ENCODE measurements at regions not wholly inside any gene's neighbourhood (a gene's known extent, or its start where the extent isn't known, plus 50 kb on each side); places are given as distances from the start of the nearest gene placed in this dataset.
"Not testable (repeated sequence)": the region's sequence is repeated elsewhere in the genome, so short reads cannot be mapped to it uniquely, and the experiment has no call there.

DNA sequence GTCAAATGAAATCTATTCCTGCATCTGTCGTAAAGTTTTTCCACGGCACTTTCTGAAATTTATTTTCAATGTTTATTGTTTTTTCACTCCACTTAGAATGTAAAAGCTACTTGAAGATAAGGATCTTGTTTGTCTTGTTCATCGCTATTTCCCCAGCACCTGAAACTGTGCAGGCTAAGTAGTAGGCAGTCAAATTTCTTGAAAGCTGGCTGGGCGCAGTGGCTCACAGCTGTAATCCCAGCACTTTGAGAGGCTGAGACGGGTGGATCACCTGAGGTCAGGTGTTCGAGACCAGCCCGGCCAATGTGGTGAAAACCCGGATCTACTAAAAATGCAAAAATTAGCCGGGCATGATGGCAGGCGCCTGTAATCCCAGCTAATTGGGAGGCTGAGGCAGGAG lies 111.0 kb downstream of the POTEC start:
- H4K20me1 ChIP-seq (ENCODE audit: insufficient read depth, low read length); DNase-seq (ENCODE audit: insufficient read length, low spot score, missing footprints); H3K27me3 ChIP-seq (ENCODE audit: insufficient read depth, low read length); H3K4me1 ChIP-seq (ENCODE audit: insufficient read depth, low read length); H3K27ac ChIP-seq (ENCODE audit: low read depth, low read length); H3K4me2 ChIP-seq (ENCODE audit: insufficient read depth, low read length); H3K79me2 ChIP-seq (ENCODE audit: insufficient read depth, low read length); H3K9me3 ChIP-seq (ENCODE audit: low read depth, low read length); H3K4me3 ChIP-seq (ENCODE audit: insufficient read depth, low read length); H3K36me3 ChIP-seq (ENCODE audit: insufficient read depth, low read length); H2AFZ ChIP-seq (ENCODE audit: low read length): not testable (repeated sequence)

DNA sequence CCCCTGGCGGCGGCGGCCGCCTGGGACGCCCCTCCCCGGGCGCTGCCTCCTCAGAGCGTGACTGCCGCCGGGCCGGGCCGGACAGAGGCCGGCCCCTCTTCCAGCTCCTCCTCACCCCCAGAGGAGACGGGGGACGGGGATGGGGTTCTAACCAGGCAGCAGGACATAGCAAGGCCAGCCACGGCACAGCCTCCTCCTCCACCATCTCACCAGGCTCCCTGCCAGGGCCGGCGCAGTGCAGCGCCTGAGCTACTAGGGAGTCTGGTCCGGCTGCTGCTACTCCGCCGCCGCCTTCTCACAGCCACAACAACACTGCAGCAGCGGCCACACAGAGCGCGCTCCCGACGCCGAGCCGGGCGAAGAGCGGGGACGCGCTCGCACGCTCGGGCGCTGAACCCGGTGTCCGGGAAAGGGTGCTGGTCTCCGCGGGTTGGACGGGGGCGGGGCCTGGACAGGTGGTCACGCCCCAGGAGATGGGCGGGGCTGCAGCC lies 112.3 kb downstream of the POTEC start:
- peak; percentile 89 for DNase-seq (ENCODE audit: insufficient read length, low spot score, missing footprints)
- not testable (repeated sequence) for H3K9me3 ChIP-seq (ENCODE audit: low read depth, low read length); H3K36me3 ChIP-seq (ENCODE audit: insufficient read depth, low read length); H3K4me1 ChIP-seq (ENCODE audit: insufficient read depth, low read length); H3K27me3 ChIP-seq (ENCODE audit: insufficient read depth, low read length); H3K79me2 ChIP-seq (ENCODE audit: insufficient read depth, low read length); H4K20me1 ChIP-seq (ENCODE audit: insufficient read depth, low read length); H3K27ac ChIP-seq (ENCODE audit: low read depth, low read length)
- peak overlapping the region; percentile 75 for H3K4me3 ChIP-seq (ENCODE audit: insufficient read depth, low read length)
- H2AFZ ChIP-seq (ENCODE audit: low read length) = peak overlapping the region; percentile 81
- H3K4me2 ChIP-seq (ENCODE audit: insufficient read depth, low read length) = peak overlapping the region; percentile 65

DNA sequence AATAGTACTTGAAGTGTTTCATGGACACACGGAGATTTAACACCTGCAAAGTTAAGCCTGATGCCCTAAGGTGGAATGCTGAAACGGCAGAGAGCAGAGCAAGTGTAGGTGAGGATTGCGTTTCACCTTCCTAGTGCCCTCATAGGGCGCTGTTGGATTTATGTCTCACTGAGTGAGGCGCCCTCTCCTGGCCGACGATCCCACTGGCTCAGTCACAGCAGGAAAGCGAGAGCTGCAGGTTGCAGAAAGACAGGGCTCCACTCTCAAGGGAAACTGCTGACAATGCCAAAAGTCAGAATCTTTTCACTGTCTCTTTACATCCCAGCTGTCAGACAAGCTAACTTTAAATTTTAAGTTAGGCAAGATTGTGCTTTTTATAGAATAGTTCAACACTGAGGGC lies 127.6 kb downstream of the POTEC start:
- not testable (repeated sequence) for H4K20me1 ChIP-seq (ENCODE audit: insufficient read depth, low read length); H3K27me3 ChIP-seq (ENCODE audit: insufficient read depth, low read length); H3K36me3 ChIP-seq (ENCODE audit: insufficient read depth, low read length); H3K4me1 ChIP-seq (ENCODE audit: insufficient read depth, low read length); H3K79me2 ChIP-seq (ENCODE audit: insufficient read depth, low read length); H3K9me3 ChIP-seq (ENCODE audit: low read depth, low read length); H3K27ac ChIP-seq (ENCODE audit: low read depth, low read length); H2AFZ ChIP-seq (ENCODE audit: low read length); DNase-seq (ENCODE audit: insufficient read length, low spot score, missing footprints)
- Histone ChIP-seq H3K4me2 (ENCODE audit: insufficient read depth, low read length) (peak overlapping the region; percentile 60), H3K4me3 (ENCODE audit: insufficient read depth, low read length) (peak overlapping the region; percentile 45)
- TF ChIP-seq, protein P1, sequence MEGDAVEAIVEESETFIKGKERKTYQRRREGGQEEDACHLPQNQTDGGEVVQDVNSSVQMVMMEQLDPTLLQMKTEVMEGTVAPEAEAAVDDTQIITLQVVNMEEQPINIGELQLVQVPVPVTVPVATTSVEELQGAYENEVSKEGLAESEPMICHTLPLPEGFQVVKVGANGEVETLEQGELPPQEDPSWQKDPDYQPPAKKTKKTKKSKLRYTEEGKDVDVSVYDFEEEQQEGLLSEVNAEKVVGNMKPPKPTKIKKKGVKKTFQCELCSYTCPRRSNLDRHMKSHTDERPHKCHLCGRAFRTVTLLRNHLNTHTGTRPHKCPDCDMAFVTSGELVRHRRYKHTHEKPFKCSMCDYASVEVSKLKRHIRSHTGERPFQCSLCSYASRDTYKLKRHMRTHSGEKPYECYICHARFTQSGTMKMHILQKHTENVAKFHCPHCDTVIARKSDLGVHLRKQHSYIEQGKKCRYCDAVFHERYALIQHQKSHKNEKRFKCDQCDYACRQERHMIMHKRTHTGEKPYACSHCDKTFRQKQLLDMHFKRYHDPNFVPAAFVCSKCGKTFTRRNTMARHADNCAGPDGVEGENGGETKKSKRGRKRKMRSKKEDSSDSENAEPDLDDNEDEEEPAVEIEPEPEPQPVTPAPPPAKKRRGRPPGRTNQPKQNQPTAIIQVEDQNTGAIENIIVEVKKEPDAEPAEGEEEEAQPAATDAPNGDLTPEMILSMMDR (IDR thresholded peaks at IDR 0.05; ENCODE audit: extremely low read depth, low read depth, low read length) = peak; percentile 35

DNA sequence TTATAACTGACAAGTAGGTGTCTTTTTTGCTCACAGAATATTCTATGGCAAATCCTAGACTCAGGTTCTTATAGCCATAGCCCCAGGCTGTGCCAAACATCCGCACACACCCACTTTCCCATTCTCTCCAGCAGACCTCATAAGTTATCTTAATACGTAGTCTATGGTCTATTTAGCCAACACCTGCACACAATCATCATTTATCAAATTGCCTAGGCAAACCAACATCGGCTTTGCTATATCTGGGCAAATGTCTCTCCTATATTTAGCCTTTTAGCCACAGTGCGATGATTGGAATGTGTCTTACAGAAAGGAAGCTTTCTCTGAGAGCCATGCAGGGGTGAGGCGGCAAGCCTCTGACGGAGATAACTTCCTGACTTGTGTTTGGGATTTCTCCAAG lies 128.0 kb downstream of the POTEC start:
- not testable (repeated sequence) for H3K79me2 ChIP-seq (ENCODE audit: insufficient read depth, low read length); H3K36me3 ChIP-seq (ENCODE audit: insufficient read depth, low read length); H2AFZ ChIP-seq (ENCODE audit: low read length); H3K27me3 ChIP-seq (ENCODE audit: insufficient read depth, low read length); H3K4me1 ChIP-seq (ENCODE audit: insufficient read depth, low read length); H4K20me1 ChIP-seq (ENCODE audit: insufficient read depth, low read length); H3K27ac ChIP-seq (ENCODE audit: low read depth, low read length); DNase-seq (ENCODE audit: insufficient read length, low spot score, missing footprints); H3K9me3 ChIP-seq (ENCODE audit: low read depth, low read length)
- peak overlapping the region; percentile 45 for H3K4me3 ChIP-seq (ENCODE audit: insufficient read depth, low read length)
- H3K4me2 ChIP-seq (ENCODE audit: insufficient read depth, low read length) = peak overlapping the region; percentile 60

DNA sequence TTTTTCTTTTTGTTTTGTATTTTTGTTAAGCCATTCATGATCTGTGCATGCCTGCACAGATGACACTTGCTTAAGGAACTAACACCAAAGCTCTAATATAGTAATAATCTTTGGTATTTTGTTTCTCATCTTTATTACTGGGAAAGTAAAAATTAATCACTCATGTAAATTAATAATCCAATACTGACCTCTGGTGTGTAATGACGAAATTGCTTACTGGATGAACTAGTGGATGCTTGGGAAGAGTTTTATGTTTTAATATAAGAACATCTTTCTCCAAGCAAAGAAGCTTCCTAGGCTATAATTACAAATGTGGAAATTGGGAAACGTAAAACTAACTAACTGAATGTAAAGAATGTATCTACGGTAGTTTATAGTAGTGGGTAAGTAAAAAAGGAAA lies 147.9 kb downstream of the POTEC start:
- H3K4me3 ChIP-seq (ENCODE audit: insufficient read depth, low read length); H3K27ac ChIP-seq (ENCODE audit: low read depth, low read length); H3K4me1 ChIP-seq (ENCODE audit: insufficient read depth, low read length); H3K9me3 ChIP-seq (ENCODE audit: low read depth, low read length); H3K79me2 ChIP-seq (ENCODE audit: insufficient read depth, low read length); H3K27me3 ChIP-seq (ENCODE audit: insufficient read depth, low read length); H3K4me2 ChIP-seq (ENCODE audit: insufficient read depth, low read length); H3K36me3 ChIP-seq (ENCODE audit: insufficient read depth, low read length); H4K20me1 ChIP-seq (ENCODE audit: insufficient read depth, low read length); DNase-seq (ENCODE audit: insufficient read length, low spot score, missing footprints); H2AFZ ChIP-seq (ENCODE audit: low read length): not testable (repeated sequence)

DNA sequence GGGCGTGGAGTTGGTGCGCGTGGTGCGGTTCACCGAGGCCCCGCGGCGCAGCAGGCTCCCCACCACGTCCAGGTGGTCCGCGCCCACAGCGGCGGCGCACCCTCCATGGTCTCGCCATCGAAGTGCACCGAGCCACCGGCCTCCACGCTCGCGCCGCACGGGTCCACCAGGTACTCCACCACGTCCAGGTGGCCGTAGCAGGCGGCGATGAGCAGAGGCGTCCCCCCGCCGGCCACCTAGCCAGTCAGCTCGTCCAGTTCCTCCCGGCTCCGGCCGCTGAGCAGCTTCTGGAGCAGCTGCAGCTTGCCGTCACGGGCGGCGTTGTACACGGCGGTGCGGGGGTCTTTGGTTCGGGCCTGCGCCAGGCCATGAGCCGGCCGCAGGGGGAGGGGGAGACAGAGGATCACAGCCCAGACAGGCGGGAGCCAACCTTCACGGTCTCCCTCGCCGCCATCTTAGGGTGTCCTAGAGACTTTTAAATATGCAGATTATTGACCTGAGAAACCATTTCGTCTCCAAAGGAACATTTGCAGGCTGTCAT lies 149.8 kb downstream of the POTEC start:
- not testable (repeated sequence) for DNase-seq (ENCODE audit: insufficient read length, low spot score, missing footprints); H3K4me3 ChIP-seq (ENCODE audit: insufficient read depth, low read length); H3K9me3 ChIP-seq (ENCODE audit: low read depth, low read length); H3K27me3 ChIP-seq (ENCODE audit: insufficient read depth, low read length); H3K4me2 ChIP-seq (ENCODE audit: insufficient read depth, low read length); H4K20me1 ChIP-seq (ENCODE audit: insufficient read depth, low read length); H3K4me1 ChIP-seq (ENCODE audit: insufficient read depth, low read length); H3K36me3 ChIP-seq (ENCODE audit: insufficient read depth, low read length); H3K79me2 ChIP-seq (ENCODE audit: insufficient read depth, low read length); H2AFZ ChIP-seq (ENCODE audit: low read length); H3K27ac ChIP-seq (ENCODE audit: low read depth, low read length)

DNA sequence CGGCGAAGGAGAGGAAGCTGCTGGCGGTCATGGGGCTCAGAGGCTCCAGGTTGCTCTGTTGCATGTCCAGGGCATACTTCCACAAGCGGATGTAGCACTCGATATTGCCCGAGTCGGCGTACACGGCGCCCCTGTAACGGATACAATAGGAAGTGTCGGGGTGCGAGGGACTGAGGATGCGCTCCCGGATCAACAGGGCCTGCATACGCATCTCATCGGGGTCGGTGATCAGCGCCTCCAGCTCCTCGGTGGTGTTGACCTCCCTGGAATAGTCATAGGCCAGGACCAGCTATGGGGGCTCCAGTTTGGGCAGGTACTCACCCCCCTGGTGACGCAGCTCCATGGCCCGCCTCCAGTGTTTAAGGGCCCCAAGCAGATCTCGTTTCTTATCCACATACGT lies 150.8 kb downstream of the POTEC start:
- H3K9me3 ChIP-seq (ENCODE audit: low read depth, low read length); H4K20me1 ChIP-seq (ENCODE audit: insufficient read depth, low read length); H2AFZ ChIP-seq (ENCODE audit: low read length); H3K4me2 ChIP-seq (ENCODE audit: insufficient read depth, low read length); H3K27me3 ChIP-seq (ENCODE audit: insufficient read depth, low read length); H3K36me3 ChIP-seq (ENCODE audit: insufficient read depth, low read length); H3K4me1 ChIP-seq (ENCODE audit: insufficient read depth, low read length); DNase-seq (ENCODE audit: insufficient read length, low spot score, missing footprints); H3K79me2 ChIP-seq (ENCODE audit: insufficient read depth, low read length); H3K27ac ChIP-seq (ENCODE audit: low read depth, low read length); H3K4me3 ChIP-seq (ENCODE audit: insufficient read depth, low read length): not testable (repeated sequence)

DNA sequence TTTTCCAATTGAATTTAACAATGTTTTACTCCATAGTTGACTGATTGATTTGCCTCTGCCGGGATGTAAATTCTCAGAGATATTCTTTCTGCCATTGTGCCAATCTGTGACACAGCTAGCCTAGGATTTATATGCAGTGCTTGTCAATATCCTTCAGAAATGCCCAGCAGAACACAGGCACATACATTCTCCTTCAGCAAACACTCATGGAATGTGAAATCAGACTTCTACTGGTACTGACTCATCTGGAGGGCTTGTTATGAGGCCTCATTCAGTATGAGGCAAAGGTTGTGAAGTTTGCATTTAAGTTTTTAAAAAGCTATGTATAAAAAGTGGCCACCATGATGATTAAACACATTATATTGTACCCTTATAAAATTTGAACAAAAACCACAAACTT lies 158.4 kb downstream of the POTEC start:
- H3K36me3 ChIP-seq (ENCODE audit: insufficient read depth, low read length); H3K4me2 ChIP-seq (ENCODE audit: insufficient read depth, low read length); DNase-seq (ENCODE audit: insufficient read length, low spot score, missing footprints); H3K27ac ChIP-seq (ENCODE audit: low read depth, low read length); H3K9me3 ChIP-seq (ENCODE audit: low read depth, low read length); H4K20me1 ChIP-seq (ENCODE audit: insufficient read depth, low read length); H3K4me3 ChIP-seq (ENCODE audit: insufficient read depth, low read length); H2AFZ ChIP-seq (ENCODE audit: low read length); H3K79me2 ChIP-seq (ENCODE audit: insufficient read depth, low read length); H3K27me3 ChIP-seq (ENCODE audit: insufficient read depth, low read length); H3K4me1 ChIP-seq (ENCODE audit: insufficient read depth, low read length): not testable (repeated sequence)
